Stimulated activated CD4-positive, alpha-beta T cell treated with anti-CD3 and anti-CD28 coated beads, TNF-alpha, amount 100 ng/mL, for 1 hour (primary cell): ENCODE measurements at regions not wholly inside any gene's neighbourhood (a gene's known extent, or its start where the extent isn't known, plus 50 kb on each side); places are given as distances from the start of the nearest gene placed in this dataset.

Experiments
- DNase-seq, 3 donors: peaks; one replicate each; pipeline ENCODE4 v3.0.0-alpha.2; 2020; ENCODE audit warnings: low read depth in 3 of 3, low spot score in 1 of 3

DNA sequence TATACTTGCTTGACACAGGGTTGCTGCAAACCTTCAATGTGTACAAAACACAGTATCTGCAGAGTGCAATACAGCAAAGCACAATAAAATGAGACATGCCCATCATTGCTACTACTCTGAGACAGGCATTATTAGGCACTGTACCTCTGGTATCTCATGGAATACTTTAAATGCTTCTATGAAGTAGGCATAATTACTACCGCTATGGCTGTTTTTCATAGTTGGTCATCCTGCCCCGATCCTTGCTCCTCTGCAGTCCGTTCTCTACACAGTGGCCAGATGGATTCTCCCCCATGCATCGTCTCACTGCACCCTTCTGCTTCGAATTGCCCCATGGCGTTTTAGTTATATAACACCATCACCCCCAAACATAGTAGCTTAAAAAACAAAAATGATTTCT lies 83.0 kb upstream of the UBL3 start:
- no peak for DNase-seq

DNA sequence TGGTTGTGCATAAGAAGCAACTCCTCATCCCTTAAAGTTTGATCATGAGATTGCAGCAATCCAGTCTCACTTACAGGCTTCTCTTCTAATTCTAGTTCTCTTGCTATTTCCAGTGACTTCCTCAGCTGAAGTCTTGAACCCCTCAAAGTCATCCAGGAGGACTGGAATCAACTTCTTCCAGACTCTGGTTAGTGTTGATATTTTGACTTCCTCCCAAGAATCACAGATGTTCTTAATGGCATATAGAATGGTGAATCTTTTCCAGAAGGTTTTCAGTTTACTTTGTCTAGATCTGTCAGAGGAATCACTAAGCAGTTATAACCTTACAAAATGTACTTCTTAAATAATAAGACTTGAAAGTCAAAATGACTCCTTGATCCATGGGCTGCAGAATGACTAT lies 81.3 kb upstream of the UBL3 start:
- no peak for DNase-seq

DNA sequence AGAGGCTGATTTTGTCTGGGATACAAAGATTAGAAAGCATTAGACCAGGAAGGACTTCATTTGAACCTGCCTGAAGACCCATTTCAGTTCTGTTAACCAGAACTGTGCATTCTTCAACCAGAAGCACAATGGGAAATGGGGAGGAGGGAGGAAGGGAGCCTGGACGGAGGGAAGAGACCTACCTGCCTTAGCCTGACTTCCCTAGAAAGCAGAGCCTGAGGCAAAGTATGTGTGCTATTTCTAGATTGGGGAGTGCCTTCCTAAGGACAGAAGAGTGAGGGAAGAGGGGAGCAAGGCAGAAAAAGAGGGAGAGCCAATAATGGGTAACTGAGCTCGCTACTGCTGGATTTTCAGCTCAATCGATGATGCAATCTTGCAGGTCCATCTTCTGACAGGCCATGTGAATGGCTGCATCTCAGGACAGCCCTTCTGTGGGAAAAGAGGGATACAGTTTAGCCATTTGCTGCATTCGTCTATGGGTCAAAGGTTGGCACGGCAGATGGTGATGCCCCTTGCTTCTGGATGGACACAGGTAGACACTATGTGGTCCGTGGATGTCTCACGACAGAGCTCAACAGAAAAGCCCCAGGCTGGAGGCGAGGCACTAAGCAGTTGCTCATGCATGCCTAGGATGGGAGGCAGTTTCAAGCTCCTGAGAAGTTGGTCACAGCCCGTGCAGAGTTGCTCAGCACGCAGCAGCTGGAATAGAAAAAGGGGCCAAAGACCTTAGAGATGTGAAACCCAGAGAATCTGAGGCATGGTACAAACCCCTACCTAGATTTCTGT lies 78.8 kb upstream of the UBL3 start:
- DNase-seq: no peak

DNA sequence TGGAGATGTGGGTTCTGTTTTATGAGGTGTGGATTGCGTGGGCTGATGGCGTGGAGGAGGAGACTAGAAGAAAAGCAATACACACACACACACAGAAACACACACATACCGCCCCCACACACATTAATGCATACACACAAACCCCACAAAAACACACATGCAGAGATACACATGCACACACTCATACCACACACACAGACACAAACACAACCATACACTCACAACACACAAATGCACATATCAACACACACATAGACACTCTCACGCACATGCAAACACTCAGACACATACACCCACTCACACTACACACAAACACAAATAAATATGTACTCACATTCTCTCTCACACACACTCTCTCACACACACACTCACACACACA lies 75.7 kb upstream of the UBL3 start:
- DNase-seq: no peak

DNA sequence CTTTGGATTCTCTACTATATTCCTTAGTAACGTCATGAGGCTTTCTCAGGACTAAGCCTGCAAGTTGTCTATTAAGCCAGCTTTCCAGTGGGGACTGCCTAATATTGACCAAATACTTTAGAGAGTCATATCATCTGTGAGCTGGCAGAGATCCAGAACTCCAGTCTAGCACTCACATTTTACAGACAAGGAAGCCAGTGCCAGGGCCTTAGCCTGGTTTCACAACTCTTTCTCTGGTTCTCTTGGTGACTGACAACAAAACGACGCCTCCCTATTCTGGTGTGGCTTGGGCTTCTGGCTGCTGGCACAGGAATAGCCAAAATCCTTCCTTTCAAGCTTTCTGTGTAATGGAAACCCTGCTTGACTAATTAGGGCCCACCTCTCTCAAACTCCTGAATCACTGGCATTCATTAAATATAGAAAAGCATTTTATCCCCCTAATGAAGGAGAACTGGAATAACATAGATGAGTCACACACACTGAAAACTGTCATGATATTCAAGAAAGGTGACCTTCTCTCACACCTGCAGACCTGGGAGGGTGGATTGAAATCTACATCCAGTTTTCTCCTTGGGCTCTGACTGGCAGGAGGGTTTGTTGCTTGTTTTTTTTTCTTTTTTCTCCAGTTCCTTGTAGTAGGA lies 75.2 kb upstream of the UBL3 start:
- no peak for DNase-seq

DNA sequence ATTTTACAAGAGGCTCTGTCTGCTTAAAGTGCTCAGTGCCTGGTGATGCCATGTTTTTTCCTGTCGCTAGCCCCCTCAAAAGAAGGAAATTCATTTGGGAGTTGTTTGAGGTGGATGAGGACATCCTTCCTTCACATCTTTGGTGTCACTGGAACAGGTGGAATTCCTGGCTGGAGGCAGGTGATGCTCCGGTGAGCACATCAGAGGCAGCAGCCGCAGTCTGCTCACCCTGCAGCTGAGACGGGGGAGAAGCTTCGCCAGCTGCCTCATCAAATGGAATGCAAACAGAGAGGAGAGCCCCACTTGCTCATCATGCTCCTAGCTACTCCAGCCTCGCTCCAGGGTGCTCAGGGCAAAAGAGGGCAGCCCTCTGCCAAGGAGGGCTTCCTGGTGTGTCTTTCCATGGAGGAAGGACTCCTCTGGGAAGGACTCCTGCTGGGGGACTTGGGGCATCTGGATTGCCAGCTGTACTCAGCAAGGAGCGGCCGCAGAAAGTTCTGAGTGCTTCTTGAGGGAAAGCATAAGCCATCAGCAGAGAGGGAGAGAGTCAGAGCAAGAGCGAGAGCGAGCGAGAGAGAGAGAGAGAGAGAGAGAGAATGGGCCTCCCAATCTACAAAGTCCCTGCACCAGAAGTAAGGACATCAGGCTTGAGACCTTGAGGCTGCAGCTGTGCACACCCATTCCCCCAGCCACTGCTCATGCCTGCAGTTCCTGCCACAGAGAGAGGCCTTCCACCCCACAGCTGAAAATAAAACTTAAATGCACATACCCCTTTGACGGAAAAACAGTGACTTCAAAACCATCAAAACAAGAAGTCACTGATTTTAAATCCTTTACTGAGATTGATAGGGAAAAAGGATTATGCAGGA lies 74.3 kb upstream of the UBL3 start:
- no peak for DNase-seq

DNA sequence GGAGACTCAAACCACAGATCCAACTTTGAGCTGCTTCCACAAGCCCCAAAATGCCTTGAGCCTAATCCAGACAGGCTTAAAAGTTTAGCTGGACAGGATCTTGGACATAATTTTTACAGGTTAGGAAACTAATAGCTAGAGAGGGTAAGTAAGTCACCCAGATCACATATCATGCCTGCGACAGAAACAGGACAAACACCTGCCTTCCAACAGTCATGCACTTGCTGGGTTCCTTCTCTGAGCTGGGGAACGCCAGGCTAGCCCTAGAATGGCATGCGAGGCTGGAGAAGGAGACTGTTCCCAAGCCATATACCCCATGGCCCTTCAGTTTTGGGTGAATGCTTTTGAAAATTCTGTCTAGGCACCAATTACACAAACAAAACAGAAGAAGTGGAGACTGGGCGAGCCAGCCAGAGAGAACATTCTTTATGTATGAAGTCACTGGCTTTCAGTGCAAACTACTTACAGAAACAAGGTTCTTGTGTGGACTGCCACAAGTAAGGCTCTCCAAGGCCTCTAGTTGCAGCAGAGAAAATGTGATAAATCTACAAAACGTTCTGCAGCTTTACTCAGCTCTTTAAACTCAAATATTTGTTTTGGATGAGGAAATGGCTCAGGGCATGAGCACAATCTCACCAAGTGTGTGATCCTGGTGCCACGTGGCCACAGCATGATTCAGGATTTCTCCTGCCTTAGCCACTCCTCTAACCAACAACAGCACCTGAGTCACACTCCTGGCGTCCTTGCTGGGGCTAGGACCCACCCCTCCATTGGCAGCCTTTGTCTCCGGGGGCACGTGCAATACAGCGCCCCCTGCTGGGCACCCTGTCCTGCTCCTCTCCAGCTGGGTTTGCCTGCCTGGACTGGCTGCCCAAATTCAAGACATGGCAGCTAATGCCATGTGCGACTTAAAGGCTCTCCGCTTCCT lies 73.4 kb upstream of the UBL3 start:
- DNase-seq: peak in 2 of 3 donors; percentile 23 to 52

DNA sequence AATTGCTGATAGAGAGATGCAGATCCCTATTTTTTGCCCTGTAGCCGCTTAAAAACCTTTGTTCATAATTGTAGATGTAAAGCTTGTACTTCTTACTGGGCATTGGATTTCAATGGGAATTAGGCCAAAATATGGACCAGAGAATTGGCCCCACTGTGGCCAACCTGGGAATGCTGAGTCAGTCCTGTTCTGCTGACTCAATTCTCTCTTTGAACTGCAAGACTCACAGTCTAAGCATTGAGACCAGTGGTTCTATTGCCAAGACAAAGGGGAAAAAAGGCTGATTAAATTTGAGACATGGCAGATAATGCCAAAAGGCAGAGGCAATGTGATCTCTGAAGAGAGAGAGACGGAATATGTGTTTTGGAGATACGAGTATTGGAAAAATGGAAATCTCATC lies 72.5 kb upstream of the UBL3 start:
- no peak for DNase-seq

DNA sequence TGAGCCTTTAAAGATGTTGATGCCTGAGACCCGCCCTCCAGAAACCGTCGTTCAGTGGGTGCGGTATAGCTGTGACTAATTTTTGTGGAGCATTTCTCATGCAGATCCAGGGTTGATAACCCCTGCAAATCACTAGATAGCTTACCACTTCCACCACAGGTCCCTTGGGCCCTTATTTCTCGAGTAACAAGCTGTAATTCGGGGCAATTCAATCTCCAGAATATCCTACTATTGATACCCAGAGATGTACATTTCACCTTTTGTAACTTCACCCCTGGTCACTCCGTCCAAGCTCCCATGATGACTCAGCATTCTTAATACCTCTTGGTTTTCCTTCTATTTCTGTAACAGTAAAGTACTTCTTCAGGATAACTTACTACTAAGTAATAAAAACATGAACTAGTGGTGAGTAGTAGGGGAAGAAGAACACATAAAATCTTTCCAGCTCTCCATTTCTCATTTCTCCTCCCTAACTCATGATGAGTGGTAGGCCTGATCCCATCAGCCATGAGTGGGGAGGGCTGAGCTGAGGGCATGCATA lies 71.9 kb upstream of the UBL3 start:
- no peak for DNase-seq

DNA sequence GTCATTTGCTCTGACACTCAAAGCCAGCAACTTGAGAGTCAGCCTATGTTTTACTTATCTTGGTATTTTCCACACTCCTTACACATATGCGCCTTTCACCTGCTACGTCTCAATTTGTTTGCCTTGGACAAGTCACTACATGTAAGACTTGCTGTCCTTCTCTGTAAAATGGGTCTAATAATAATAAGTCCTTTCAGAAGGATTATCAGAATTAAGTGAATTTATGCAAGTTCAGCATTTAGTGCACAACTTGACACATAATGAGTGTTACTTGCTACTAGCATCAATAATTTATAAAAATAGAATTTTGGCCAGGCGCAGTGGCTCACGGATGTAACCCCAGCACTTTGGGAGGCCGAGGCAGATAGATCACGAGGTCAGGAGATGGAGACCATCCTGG lies 71.1 kb upstream of the UBL3 start:
- no peak for DNase-seq

DNA sequence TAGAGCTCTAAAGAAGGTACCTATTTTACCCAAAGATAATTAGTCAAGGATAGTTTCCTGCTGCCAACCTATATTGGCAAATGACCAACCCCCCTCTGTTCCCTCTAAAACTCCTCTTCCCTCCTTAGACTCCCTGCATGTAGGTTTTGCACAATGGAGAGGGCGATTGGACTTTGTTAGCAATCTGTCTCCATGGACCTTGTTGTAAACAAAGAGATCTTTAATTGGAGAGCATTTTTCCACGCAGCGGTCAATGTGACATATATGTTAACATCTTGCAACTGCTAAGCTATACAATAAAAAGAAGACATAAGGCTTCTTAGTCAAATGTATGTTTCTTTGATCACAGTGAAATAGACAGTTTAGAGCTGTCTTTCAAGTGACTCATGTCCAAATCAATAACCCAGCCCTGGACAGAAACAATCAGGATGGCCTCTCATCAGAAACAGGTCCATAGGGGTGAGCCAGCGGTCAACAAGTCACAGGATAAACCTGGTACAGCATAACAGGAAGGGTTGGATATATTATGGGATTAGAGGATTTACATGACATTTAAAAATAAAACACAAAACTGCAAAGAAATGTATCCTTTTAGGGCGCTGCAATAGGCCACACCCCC lies 69.7 kb upstream of the UBL3 start:
- no peak for DNase-seq

DNA sequence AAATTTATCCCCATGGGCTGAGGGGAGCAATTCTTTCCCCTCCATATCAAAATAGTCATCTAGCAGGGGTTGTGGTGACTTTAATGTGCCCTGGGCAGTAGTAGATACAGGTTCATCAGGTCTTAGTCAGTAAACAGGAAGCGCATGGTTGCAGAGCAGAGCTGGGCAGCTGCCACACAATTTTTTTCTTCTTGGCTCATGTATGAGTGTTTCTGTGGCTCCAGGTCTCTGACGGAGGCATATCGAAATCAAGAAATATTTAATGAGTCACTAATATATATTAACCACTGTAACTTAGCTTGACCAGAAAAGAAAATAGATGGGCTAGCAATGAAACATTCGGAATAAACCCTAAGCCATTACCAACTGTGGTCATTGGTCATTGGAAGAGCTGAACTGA lies 68.4 kb upstream of the UBL3 start:
- DNase-seq: no peak

DNA sequence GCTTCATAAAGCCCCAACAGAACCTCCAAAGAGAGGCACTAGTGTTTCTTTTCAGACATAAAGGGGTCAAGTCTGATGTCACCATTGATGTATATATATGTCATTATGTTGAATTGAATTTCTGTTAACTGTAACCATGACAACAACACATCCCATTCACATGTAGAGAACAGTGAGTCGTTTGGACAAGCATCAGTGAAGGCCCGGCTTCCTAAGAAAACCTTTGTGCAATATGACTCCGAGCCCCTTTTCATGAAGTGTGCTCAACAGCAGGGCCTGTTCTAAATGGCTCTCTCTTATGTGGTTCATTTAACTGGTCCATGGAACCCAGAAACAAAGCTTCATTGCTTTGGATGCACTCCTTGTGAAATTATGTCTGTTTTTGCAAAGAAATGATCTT lies 67.2 kb upstream of the UBL3 start:
- no peak for DNase-seq

DNA sequence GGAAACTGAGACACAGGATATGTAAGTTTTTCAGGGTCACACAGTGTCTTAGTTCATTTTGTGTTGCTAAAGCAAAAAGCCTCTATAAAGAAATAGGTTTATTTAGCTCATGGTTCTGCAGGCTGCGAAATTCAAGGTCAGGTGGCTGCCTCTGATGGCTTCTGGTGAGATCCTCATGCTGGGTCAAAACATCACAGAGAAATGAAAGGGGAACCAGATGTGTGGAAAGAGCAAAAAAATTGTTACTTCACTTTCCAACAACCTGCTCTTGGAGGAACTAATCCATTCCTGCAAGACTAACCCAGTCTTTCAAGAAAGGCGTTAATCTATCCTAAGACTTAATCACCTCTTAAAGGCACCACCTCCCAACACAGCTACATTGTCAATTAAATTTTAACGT lies 64.2 kb upstream of the UBL3 start:
- DNase-seq: no peak

DNA sequence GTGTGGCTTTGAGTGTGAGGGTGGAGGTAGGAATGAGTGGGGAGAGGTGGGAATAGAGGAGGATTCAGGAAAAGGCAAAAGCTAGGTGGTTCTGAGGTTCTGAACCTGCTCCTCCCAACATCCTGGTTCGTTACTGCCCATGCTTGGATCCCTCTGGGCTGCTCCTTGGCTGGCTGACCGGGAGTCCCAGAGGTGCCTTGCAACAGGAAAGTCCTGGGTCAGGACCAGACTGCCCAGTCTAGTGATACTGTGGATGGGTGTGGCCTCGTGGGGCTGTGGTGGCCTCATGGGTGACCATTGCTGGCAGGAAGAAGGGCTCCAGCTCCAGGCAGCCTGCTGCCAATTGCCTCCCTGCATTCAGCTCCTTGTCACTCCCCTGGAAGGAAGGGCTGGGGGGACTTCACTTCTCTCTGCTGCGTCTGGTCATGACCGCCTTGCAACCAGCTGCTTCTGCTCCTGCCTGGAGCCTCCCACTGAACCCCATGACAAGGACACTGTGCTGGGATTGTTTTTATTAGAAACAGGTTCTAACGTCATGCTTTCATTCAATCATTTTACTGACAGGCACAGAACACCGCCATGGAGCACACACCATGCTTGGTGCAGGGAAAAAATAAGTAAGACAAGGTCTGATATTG lies 61.5 kb upstream of the UBL3 start:
- no peak for DNase-seq

DNA sequence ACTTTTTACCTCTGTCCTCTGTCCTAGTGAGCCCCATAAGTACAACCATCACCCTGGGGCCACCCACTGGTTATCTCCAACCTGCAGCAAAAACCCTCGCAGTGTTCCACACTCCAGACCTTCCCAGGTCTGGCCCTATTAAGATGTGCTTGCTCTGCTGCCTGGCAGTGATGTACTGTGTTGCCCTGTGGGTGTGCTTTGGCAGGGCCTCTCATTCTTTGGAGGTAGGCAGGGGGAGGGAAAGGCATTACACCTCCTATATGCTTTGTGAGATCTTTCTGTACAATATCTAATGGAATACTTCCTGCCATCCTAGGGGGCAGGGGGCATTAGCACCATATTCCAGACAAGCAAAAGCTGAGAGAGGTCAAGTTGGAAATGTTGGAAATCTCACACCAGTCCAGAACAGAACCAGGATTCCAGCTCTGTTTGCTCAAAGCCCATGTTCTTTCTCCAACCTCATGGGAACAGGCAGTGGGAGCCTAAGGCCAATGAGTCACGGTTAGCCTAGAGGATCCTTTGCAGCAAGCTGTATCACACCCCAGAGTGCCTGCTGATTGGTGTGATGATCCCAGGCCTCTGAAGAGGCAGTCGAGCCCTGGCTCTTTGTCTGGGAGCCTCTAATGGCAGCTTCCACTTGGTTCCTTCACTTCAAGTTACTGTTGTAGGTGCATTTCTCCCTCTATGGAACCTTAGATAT lies 59.7 kb upstream of the UBL3 start:
- no peak for DNase-seq

DNA sequence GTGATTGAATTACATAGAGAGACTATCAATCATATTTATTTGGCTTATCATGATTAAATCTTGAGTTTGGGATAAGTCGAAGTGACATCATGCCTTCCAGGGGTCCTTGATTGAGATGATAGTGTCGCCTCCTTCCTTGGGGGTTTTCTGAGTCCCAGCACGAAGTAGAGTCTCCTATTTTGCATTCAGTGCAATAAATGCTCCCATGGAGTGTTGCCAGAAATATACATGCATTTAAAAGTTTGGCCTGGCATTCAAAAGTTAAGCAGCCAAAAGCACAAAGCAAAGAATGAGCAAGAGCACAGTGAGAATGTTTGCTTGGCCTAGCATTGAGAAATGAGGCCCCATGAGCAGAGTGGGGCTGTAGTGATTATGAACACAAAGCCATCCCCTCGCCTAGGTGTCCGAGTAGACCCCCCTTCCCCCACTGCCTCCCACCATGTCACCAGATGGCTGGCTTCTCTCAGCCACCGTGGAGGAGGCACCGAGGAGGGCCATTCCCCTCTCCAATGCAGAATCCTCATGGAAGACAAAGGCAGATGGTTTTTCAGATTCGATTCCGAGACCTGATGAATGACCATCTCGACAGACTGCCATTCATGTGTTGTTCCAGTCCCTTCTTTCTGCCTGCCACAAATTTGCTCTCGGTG lies 58.8 kb upstream of the UBL3 start:
- no peak for DNase-seq

DNA sequence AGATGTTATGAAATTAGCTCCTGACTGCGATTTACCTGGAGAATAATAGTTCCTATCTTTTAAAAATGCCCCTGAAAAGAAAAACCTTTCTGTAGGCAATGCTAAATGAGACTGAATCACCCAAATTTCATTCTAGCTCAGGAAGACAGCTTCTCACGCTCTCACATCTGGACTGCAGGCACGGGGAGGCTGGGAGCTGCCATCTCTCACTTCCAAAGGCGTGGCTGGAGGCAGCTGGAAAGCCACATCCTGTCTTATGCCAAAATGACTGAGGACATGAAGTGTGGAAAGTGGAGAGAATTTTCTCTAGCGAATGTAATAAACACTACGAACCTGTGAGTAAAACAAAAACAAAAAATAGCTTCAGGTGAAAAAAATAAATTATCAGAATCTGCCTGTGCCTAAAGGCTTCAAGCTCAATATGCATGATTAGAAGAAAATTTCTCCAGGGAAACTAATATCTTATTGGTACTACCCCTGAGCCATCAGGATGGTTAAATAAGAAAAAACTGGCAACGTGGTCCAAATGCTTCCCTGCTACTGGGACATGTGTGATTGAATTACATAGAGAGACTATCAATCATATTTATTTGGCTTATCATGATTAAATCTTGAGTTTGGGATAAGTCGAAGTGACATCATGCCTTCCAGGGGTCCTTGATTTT lies 58.1 kb upstream of the UBL3 start:
- no peak for DNase-seq
